B cell (primary cell): ENCODE measurements at regions not wholly inside any gene's neighbourhood (a gene's known extent, or its start where the extent isn't known, plus 50 kb on each side); places are given as distances from the start of the nearest gene placed in this dataset.

Experiments
- ATAC-seq: fragments of 200-7000 bp; cut with Tn5 transposase; one replicate; pipeline ENCODE4 v1.10.0; 2021; ENCODE audit warnings: low read depth, mild to moderate bottlenecking, moderate number of reproducible peaks, moderate library complexity
- CTCF ChIA-PET: fragments of 350-600 bp; sonication (Branson Sonifier 250); formaldehyde crosslinking; loops from one replicate; lab custom pipeline; 2021; ENCODE audit warnings: antibody characterized with exemption, inconsistent platforms; lab: Charles Lee
- POLR2A ChIA-PET: fragments of 350-600 bp; sonication (Branson Sonifier 250); formaldehyde crosslinking; loops from one replicate; lab custom pipeline; 2021; ENCODE audit warnings: antibody characterized with exemption; lab: Charles Lee
- DNase-seq: peaks from one replicate; pipeline ENCODE4 v3.0.0; 2013
- H2AFZ ChIP-seq: 2 replicates; pipeline ENCODE4 v1.6.1; 2012; ENCODE audit warnings: mild to moderate bottlenecking, low read depth, low read length; ENCODE audit not compliant: insufficient read depth, poor library complexity, severe bottlenecking
- H3K27ac ChIP-seq, 2 donors: 1 replicate in 1 of 2; 2 replicates in 1 of 2; pipeline ENCODE4 v1.5.1; 2012 to 2013; ENCODE audit warnings: low read length in 2 of 2, mild to moderate bottlenecking in 2 of 2, moderate library complexity in 1 of 2
- H3K27me3 ChIP-seq, 4 experiments: fragments of 200-600 bp in 1 of 4; sonication (generic) in 1 of 4; replicated peaks in 1 of 4; 1 replicate in 2 of 4; 2 replicates in 2 of 4; pipeline versions ENCODE4 v1.6.1 to v1.7.0; 2013 to 2016; ENCODE audit warnings: low read length in 3 of 4, mild to moderate bottlenecking in 2 of 4, mixed read lengths in 1 of 4, moderate library complexity in 1 of 4; ENCODE audit not compliant: insufficient read depth in 4 of 4, control insufficient read depth in 3 of 4; ENCODE audit errors: control extremely low read depth in 1 of 4
- H3K36me3 ChIP-seq, 2 experiments: replicated peaks in 1 of 2; 1 replicate in 1 of 2; 2 replicates in 1 of 2; pipeline versions ENCODE4 v1.6.1 to v1.7.1; 2013; ENCODE audit warnings: low read length in 1 of 2; ENCODE audit not compliant: insufficient read depth in 2 of 2, control insufficient read depth in 1 of 2; ENCODE audit errors: control extremely low read depth in 1 of 2, extremely low read depth in 1 of 2
- H3K4me1 ChIP-seq, 2 donors: fragments of 200-600 bp in 1 of 2; sonication (generic) in 1 of 2; 1 replicate in 1 of 2; 2 replicates in 1 of 2; pipeline versions ENCODE4 v1.5.1 to v1.6.1; 2013 to 2017; ENCODE audit warnings: low read length in 2 of 2; ENCODE audit not compliant: control insufficient read depth in 2 of 2, insufficient read depth in 2 of 2
- H3K4me2 ChIP-seq: replicated peaks from 2 replicates; pipeline ENCODE3; 2012; ENCODE audit warnings: mild to moderate bottlenecking, low read depth, low read length; ENCODE audit not compliant: poor library complexity, severe bottlenecking
- H3K4me3 ChIP-seq, 5 experiments: fragments of 200-600 bp in 1 of 5; sonication (generic) in 1 of 5; 1 replicate in 3 of 5; 2 replicates in 2 of 5; pipeline versions ENCODE4 v1.5.1 to v1.7.0; 2011 to 2016; ENCODE audit warnings: low read length in 4 of 5, mild to moderate bottlenecking in 4 of 5, low read depth in 2 of 5, control low read depth in 1 of 5, moderate library complexity in 1 of 5; ENCODE audit not compliant: insufficient read depth in 1 of 5; ENCODE audit errors: control extremely low read depth in 1 of 5, extremely low read depth in 1 of 5
- H3K79me2 ChIP-seq: fragments of 200-600 bp; sonication (generic); one replicate; pipeline ENCODE4 v1.6.0; 2016; ENCODE audit warnings: low read length; ENCODE audit not compliant: control insufficient read depth, insufficient read depth
- H3K9ac ChIP-seq: fragments of 200-600 bp; sonication (generic); 2 replicates; pipeline ENCODE4 v1.6.1; 2017; ENCODE audit warnings: mild to moderate bottlenecking, low read length, moderate library complexity
- H3K9me3 ChIP-seq, 3 donors: one replicate each; pipeline versions ENCODE4 v1.6.1 to v1.7.1; 2013; ENCODE audit warnings: low read length in 2 of 3; ENCODE audit not compliant: control insufficient read depth in 2 of 3, insufficient read depth in 1 of 3; ENCODE audit errors: control extremely low read depth in 1 of 3
- H4K20me1 ChIP-seq: 2 replicates; pipeline ENCODE4 v1.6.0; 2012; ENCODE audit warnings: mild to moderate bottlenecking, low read length; ENCODE audit not compliant: insufficient read depth, control insufficient read depth, poor library complexity, severe bottlenecking
- H3K27ac Mint-ChIP-seq: one replicate; pipeline ENCODE4 v1.8.0; 2021; ENCODE audit warnings: mixed read lengths
- H3K27me3 Mint-ChIP-seq: one replicate; pipeline ENCODE4 v1.8.0; 2021; ENCODE audit warnings: mixed read lengths
- H3K4me1 Mint-ChIP-seq: one replicate; pipeline ENCODE4 v1.8.0; 2021; ENCODE audit warnings: mixed read lengths
- H3K4me3 Mint-ChIP-seq: one replicate; pipeline ENCODE4 v1.8.0; 2021; ENCODE audit warnings: mixed read lengths
- H3K9me3 Mint-ChIP-seq: one replicate; pipeline ENCODE4 v1.8.0; 2022; ENCODE audit warnings: mixed read lengths; ENCODE audit not compliant: insufficient read depth
- EZH2 ChIP-seq: IDR thresholded peaks from 2 replicates; pipeline ENCODE4 v1.6.1; 2012; ENCODE audit warnings: borderline replicate concordance, low read depth, mild to moderate bottlenecking, moderate library complexity, low read length; ENCODE audit not compliant: insufficient read depth, poor library complexity, severe bottlenecking
- WGBS: methylation state at CpG from one replicate; pipeline ENCODE4 v1.1.5; 2013; ENCODE audit warnings: missing lambda C conversion rate; ENCODE audit not compliant: insufficient coverage; 5-methylcytosine and 5-hydroxymethylcytosine counted together
- intact Hi-C: fragments of 100-400 bp; cut with micrococcal nuclease; formaldehyde crosslinking; loops from one replicate; pipeline ENCODE4 v1.10.0; 2022
- TF ChIP-seq, protein P1 (sequence below): fragments of 200-600 bp; IDR thresholded peaks from one replicate; pipeline ENCODE4 v1.8.0; 2022; ENCODE audit warnings: antibody characterized with exemption, mild to moderate bottlenecking

GRCh38 chr11:15776366-15776765, 580.0 kb downstream of the SOX6 start:
- POLR2A ChIA-PET: no interaction called here
- Mint-ChIP-seq H3K27ac (no peak overlapping the region), H3K4me3 (no peak overlapping the region), H3K9me3 (no peaks in the 10 kb centered on the region), H3K27me3 (peaks cover 2% of the 10 kb centered on the region), H3K4me1 (no peaks in the 10 kb centered on the region)
- H3K9me3 ChIP-seq: no peaks in the 10 kb centered on the region
- no peak overlapping the region for H3K4me2 ChIP-seq
- no peaks in the 10 kb centered on the region for H3K27me3 ChIP-seq
- H3K27ac ChIP-seq: no peak overlapping the region
- no peak overlapping the region for H3K4me3 ChIP-seq
- no peaks in the 10 kb centered on the region for H4K20me1 ChIP-seq
- H3K36me3 ChIP-seq: no peaks in the 10 kb centered on the region
- no peak overlapping the region for H2AFZ ChIP-seq
- ATAC-seq (no peak), DNase-seq (no peak)
- intact Hi-C loops: no loop called here
- TF ChIP-seq EZH2: no peak
- TF ChIP-seq, protein P1, sequence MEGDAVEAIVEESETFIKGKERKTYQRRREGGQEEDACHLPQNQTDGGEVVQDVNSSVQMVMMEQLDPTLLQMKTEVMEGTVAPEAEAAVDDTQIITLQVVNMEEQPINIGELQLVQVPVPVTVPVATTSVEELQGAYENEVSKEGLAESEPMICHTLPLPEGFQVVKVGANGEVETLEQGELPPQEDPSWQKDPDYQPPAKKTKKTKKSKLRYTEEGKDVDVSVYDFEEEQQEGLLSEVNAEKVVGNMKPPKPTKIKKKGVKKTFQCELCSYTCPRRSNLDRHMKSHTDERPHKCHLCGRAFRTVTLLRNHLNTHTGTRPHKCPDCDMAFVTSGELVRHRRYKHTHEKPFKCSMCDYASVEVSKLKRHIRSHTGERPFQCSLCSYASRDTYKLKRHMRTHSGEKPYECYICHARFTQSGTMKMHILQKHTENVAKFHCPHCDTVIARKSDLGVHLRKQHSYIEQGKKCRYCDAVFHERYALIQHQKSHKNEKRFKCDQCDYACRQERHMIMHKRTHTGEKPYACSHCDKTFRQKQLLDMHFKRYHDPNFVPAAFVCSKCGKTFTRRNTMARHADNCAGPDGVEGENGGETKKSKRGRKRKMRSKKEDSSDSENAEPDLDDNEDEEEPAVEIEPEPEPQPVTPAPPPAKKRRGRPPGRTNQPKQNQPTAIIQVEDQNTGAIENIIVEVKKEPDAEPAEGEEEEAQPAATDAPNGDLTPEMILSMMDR: no peak
- WGBS: no CpG with 5 or more reads among the region's 1 CpG
- H3K4me1 ChIP-seq: no peaks in the 10 kb centered on the region
- no peak overlapping the region for H3K9ac ChIP-seq
- H3K79me2 ChIP-seq: no peaks in the 10 kb centered on the region
- CTCF ChIA-PET: no interaction called here

DNA sequence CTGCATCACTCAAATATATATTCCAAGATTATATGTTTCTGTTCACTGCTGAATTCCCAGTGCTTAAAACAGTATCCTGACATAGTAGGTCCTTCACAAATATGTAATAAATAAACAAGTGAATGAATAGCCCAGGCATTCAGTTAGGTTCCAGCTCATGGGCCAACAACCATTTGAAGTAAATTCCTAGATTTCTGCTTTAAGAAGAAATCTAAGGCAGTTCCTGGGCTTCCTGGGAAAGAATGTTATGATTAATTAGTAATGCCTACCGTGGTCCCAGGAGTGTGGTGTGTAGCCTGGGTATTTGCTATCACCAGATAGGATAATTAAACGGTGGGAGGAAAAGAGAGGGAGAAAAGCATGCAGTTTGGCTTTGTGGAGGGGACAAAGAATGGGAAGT, 576.8 kb downstream of the SOX6 start:
- WGBS: 52% methylated on average over 2 of the region's 2 CpGs
- H3K79me2 ChIP-seq: no peaks in the 10 kb centered on the region
- Mint-ChIP-seq H3K9me3 (no peaks in the 10 kb centered on the region), H3K27me3 (peaks cover 2% of the 10 kb centered on the region), H3K4me1 (no peaks in the 10 kb centered on the region), H3K4me3 (no peak overlapping the region), H3K27ac (no peak overlapping the region)
- H2AFZ ChIP-seq: no peak overlapping the region
- ChIA-PET POLR2A (no interaction called here), CTCF (no interaction called here)
- no peak overlapping the region for H3K27ac ChIP-seq
- no peaks in the 10 kb centered on the region for H3K9me3 ChIP-seq
- no peak for DNase-seq
- H3K4me3 ChIP-seq: no peak overlapping the region
- H3K4me2 ChIP-seq: no peak overlapping the region
- no peaks in the 10 kb centered on the region for H3K4me1 ChIP-seq
- no peak overlapping the region for H3K9ac ChIP-seq
- TF ChIP-seq EZH2: no peak
- TF ChIP-seq, protein P1: no peak
- H3K36me3 ChIP-seq: no peaks in the 10 kb centered on the region
- intact Hi-C loops: no loop called here
- no peaks in the 10 kb centered on the region for H4K20me1 ChIP-seq
- ATAC-seq: no peak
- no peaks in the 10 kb centered on the region for H3K27me3 ChIP-seq
